Activated CD8-positive, alpha-beta memory T cell treated with anti-CD3 and anti-CD28 coated beads, Interleukin-2, amount 10 ng/mL, durations not matched to agents 7 days and 5 days (primary cell): ENCODE measurements at regions not wholly inside any gene's neighbourhood (a gene's known extent, or its start where the extent isn't known, plus 50 kb on each side); places are given as distances from the start of the nearest gene placed in this dataset.

ENCODE experiments used
- ATAC-seq: fragments of 150-1000 bp; cut with Tn5 transposase; one replicate; pipeline ENCODE4 v1.10.0; 2021; ENCODE audit warnings: moderate library complexity
- CTCF ChIA-PET: fragments of 350-600 bp; sonication (Branson Sonifier 250); formaldehyde crosslinking; loops from one replicate; lab custom pipeline; 2021; ENCODE audit warnings: antibody characterized with exemption; lab: Charles Lee
- DNase-seq: peaks from one replicate; pipeline ENCODE4 v3.0.0-alpha.2; 2020
- H3K27ac Mint-ChIP-seq: one replicate; pipeline ENCODE4 v1.8.0; 2021; ENCODE audit warnings: mild to moderate bottlenecking, mixed read lengths
- H3K27me3 Mint-ChIP-seq: one replicate; pipeline ENCODE4 v1.8.0; 2021; ENCODE audit warnings: mixed read lengths
- H3K36me3 Mint-ChIP-seq: one replicate; pipeline ENCODE4 v1.8.0; 2021; ENCODE audit warnings: mild to moderate bottlenecking, mixed read lengths
- H3K4me1 Mint-ChIP-seq: one replicate; pipeline ENCODE4 v1.8.0; 2021; ENCODE audit warnings: mixed read lengths
- H3K4me3 Mint-ChIP-seq: one replicate; pipeline ENCODE4 v1.8.0; 2021; ENCODE audit warnings: mild to moderate bottlenecking, moderate library complexity, mixed read lengths
- H3K9me3 Mint-ChIP-seq: one replicate; pipeline ENCODE4 v1.8.0; 2022; ENCODE audit warnings: low read depth, mixed read lengths

- ATAC-seq (no peak), DNase-seq (no peak)
- Mint-ChIP-seq H3K36me3 (no peaks in the 10 kb centered on the region), H3K4me3 (no peak overlapping the region), H3K27me3 (peaks cover 13% of the 10 kb centered on the region), H3K27ac (no peak overlapping the region), H3K4me1 (no peaks in the 10 kb centered on the region), H3K9me3 (no peaks in the 10 kb centered on the region)
- CTCF ChIA-PET: no interaction called here
These were observed 476.4 kb downstream of the MIAT start for GRCh38 chr22:27133681-27134314.

DNA sequence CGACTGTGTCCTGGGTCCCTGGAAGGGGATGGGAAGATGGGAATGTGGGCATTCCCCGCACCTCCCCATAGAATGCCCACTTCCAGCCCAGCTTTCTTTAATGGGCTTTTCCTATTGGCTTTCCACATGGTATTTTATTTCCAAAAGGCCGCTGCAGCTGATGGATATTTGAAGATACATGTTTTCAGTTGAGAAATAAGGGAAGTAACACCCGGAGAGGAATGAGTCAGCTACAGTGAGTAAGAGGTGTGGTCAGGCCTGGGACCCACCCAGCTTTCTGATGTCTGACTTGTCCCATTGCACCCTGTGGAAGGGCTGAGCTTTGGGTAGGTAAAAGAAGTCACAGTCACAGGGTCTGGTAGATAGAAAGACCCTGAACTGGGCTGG, 476.9 kb downstream of the MIAT start:
- Mint-ChIP-seq H3K4me1 (no peaks in the 10 kb centered on the region), H3K27ac (no peak overlapping the region), H3K36me3 (no peaks in the 10 kb centered on the region), H3K9me3 (no peaks in the 10 kb centered on the region), H3K4me3 (no peak overlapping the region), H3K27me3 (peaks cover 13% of the 10 kb centered on the region)
- peak; percentile 43 for DNase-seq
- CTCF ChIA-PET: no interaction called here
- ATAC-seq: peak; percentile 45

GRCh38 chr22:27135031-27135981, 477.9 kb downstream of the MIAT start:
- no peak for ATAC-seq
- no peaks in the 10 kb centered on the region for H3K9me3 Mint-ChIP-seq
- CTCF ChIA-PET: no interaction called here
- no peaks in the 10 kb centered on the region for H3K36me3 Mint-ChIP-seq
- no peak overlapping the region for H3K27ac Mint-ChIP-seq
- peaks cover 13% of the 10 kb centered on the region for H3K27me3 Mint-ChIP-seq
- H3K4me1 Mint-ChIP-seq: no peaks in the 10 kb centered on the region
- H3K4me3 Mint-ChIP-seq: no peak overlapping the region
- no peak for DNase-seq

GRCh38 chr22:27136596-27136995, 479.2 kb downstream of the MIAT start:
- Mint-ChIP-seq H3K4me3 (no peak overlapping the region), H3K36me3 (no peaks in the 10 kb centered on the region), H3K9me3 (no peaks in the 10 kb centered on the region), H3K27ac (no peak overlapping the region), H3K4me1 (no peaks in the 10 kb centered on the region), H3K27me3 (peaks cover 13% of the 10 kb centered on the region)
- CTCF ChIA-PET: no interaction called here
- DNase-seq (no peak), ATAC-seq (no peak)

GRCh38 chr22:27137871-27138337, 480.5 kb downstream of the MIAT start:
- CTCF ChIA-PET: no interaction called here
- no peak for ATAC-seq
- Mint-ChIP-seq H3K4me3 (no peak overlapping the region), H3K27me3 (peaks cover 13% of the 10 kb centered on the region), H3K4me1 (no peaks in the 10 kb centered on the region), H3K27ac (no peak overlapping the region), H3K36me3 (no peaks in the 10 kb centered on the region), H3K9me3 (no peaks in the 10 kb centered on the region)
- DNase-seq: no peak

DNA sequence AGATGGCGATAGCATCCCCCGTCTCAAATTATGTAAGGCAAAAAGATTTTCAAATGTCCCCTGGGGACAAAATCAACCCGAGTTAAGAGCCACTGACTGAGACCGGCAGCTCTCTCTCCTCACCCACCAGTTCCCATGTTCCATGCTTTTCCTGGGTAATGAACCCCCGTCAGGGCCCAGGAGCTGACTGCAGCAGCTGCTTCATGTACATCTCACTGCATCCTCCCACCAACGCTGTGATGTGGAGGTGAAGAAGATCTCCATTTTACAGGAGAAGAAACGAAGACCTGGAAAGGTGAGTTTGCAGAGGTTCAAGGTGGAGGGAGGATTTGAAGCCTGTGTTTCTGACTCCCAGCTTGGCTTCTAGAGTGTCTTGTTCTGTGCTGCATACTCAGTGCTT, 481.1 kb downstream of the MIAT start:
- no peak for DNase-seq
- Mint-ChIP-seq H3K27me3 (peaks cover 13% of the 10 kb centered on the region), H3K27ac (no peak overlapping the region), H3K4me1 (no peaks in the 10 kb centered on the region), H3K4me3 (no peak overlapping the region), H3K36me3 (no peaks in the 10 kb centered on the region), H3K9me3 (no peaks in the 10 kb centered on the region)
- ATAC-seq: no peak
- CTCF ChIA-PET: no interaction called here

- Mint-ChIP-seq H3K4me3 (no peak overlapping the region), H3K9me3 (no peaks in the 10 kb centered on the region), H3K27ac (no peak overlapping the region), H3K36me3 (no peaks in the 10 kb centered on the region), H3K4me1 (no peaks in the 10 kb centered on the region), H3K27me3 (peaks cover 9% of the 10 kb centered on the region)
- no peak for ATAC-seq
- CTCF ChIA-PET: no interaction called here
- DNase-seq: no peak
These were observed 482.6 kb downstream of the MIAT start for GRCh38 chr22:27139935-27140511.

DNA sequence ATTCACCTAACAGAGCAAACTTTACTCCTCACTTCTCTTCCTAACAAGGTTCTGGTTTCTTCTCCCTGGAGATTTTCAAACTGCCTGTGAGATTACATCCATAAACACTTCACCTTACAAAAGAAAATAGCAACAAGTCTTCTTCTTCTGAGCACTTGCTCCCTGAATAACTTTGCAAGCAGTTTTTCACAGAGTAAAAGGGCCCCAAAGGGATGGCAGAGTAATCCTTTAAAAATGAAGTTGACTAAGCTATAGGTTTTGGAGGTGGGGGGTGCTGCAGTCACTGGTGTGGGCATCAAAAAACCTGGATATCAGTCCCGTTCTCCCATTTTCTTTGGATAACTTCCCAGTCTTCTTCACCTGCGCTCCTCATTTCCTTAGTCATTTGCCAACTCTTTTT, 484.9 kb downstream of the MIAT start:
- H3K9me3 Mint-ChIP-seq: no peaks in the 10 kb centered on the region
- DNase-seq: no peak
- no peak overlapping the region for H3K27ac Mint-ChIP-seq
- CTCF ChIA-PET: no interaction called here
- no peak overlapping the region for H3K4me3 Mint-ChIP-seq
- H3K4me1 Mint-ChIP-seq: no peaks in the 10 kb centered on the region
- H3K27me3 Mint-ChIP-seq: no peaks in the 10 kb centered on the region
- no peaks in the 10 kb centered on the region for H3K36me3 Mint-ChIP-seq
- no peak for ATAC-seq

GRCh38 chr22:27144321-27144720, 486.9 kb downstream of the MIAT start:
- DNase-seq: no peak
- CTCF ChIA-PET: no interaction called here
- H3K4me3 Mint-ChIP-seq: no peak overlapping the region
- no peak for ATAC-seq
- no peaks in the 10 kb centered on the region for H3K4me1 Mint-ChIP-seq
- peaks cover 3% of the 10 kb centered on the region for H3K27me3 Mint-ChIP-seq
- H3K9me3 Mint-ChIP-seq: no peaks in the 10 kb centered on the region
- no peak overlapping the region for H3K27ac Mint-ChIP-seq
- no peaks in the 10 kb centered on the region for H3K36me3 Mint-ChIP-seq

GRCh38 chr22:27146866-27147633, 489.7 kb downstream of the MIAT start:
- Mint-ChIP-seq H3K27me3 (peaks cover 17% of the 10 kb centered on the region), H3K36me3 (no peaks in the 10 kb centered on the region), H3K4me1 (no peaks in the 10 kb centered on the region), H3K4me3 (no peak overlapping the region), H3K27ac (no peak overlapping the region), H3K9me3 (no peaks in the 10 kb centered on the region)
- ATAC-seq: no peak
- CTCF ChIA-PET: no interaction called here
- DNase-seq: no peak

GRCh38 chr22:27148055-27148454, 490.7 kb downstream of the MIAT start:
- CTCF ChIA-PET: no interaction called here
- Mint-ChIP-seq H3K4me3 (no peak overlapping the region), H3K4me1 (no peaks in the 10 kb centered on the region), H3K9me3 (no peaks in the 10 kb centered on the region), H3K36me3 (no peaks in the 10 kb centered on the region), H3K27me3 (peaks cover 17% of the 10 kb centered on the region), H3K27ac (no peak overlapping the region)
- no peak for ATAC-seq
- DNase-seq: no peak

- H3K27ac Mint-ChIP-seq: no peak overlapping the region
- H3K4me1 Mint-ChIP-seq: no peaks in the 10 kb centered on the region
- no peak for ATAC-seq
- no peaks in the 10 kb centered on the region for H3K36me3 Mint-ChIP-seq
- DNase-seq: no peak
- no peaks in the 10 kb centered on the region for H3K9me3 Mint-ChIP-seq
- H3K27me3 Mint-ChIP-seq: peaks cover 17% of the 10 kb centered on the region
- H3K4me3 Mint-ChIP-seq: no peak overlapping the region
- CTCF ChIA-PET: no interaction called here
These were observed 491.6 kb downstream of the MIAT start for GRCh38 chr22:27148886-27149470.

GRCh38 chr22:27149921-27150543, 492.6 kb downstream of the MIAT start:
- no peaks in the 10 kb centered on the region for H3K36me3 Mint-ChIP-seq
- ATAC-seq (no peak), DNase-seq (no peak)
- H3K27me3 Mint-ChIP-seq: peaks cover 17% of the 10 kb centered on the region
- H3K27ac Mint-ChIP-seq: no peak overlapping the region
- no peaks in the 10 kb centered on the region for H3K4me1 Mint-ChIP-seq
- no peaks in the 10 kb centered on the region for H3K9me3 Mint-ChIP-seq
- CTCF ChIA-PET: no interaction called here
- H3K4me3 Mint-ChIP-seq: no peak overlapping the region
